Suprapubic skin (tissue), 4 donors: ENCODE measurements at regions not wholly inside any gene's neighbourhood (a gene's known extent, or its start where the extent isn't known, plus 50 kb on each side); places are given as distances from the start of the nearest gene placed in this dataset.

ENCODE experiments used
- DNase-seq, 2 donors: peaks; one replicate each; pipeline ENCODE4 v3.0.0-alpha.2; 2019; ENCODE audit warnings: low spot score in 2 of 2
- H3K27ac ChIP-seq: fragments of 200-600 bp; sonication (generic); one replicate; pipeline ENCODE4 v1.5.1; 2019
- H3K27me3 ChIP-seq: fragments of 200-600 bp; sonication (generic); one replicate; pipeline ENCODE4 v1.5.1; 2019
- H3K36me3 ChIP-seq: fragments of 200-600 bp; sonication (generic); one replicate; pipeline ENCODE4 v1.5.1; 2019
- H3K4me1 ChIP-seq: fragments of 200-600 bp; sonication (generic); one replicate; pipeline ENCODE4 v1.5.1; 2019
- H3K4me3 ChIP-seq: fragments of 200-600 bp; sonication (generic); one replicate; pipeline ENCODE4 v1.5.1; 2019; ENCODE audit warnings: mild to moderate bottlenecking
- H3K9me3 ChIP-seq: fragments of 200-600 bp; sonication (generic); one replicate; pipeline ENCODE4 v1.5.1; 2019
- EP300 ChIP-seq: sonication (generic); formaldehyde crosslinking; IDR thresholded peaks from one replicate; pipeline ENCODE4 v1.6.1; 2017; ENCODE audit warnings: antibody characterized with exemption
- POLR2A ChIP-seq, 2 donors: fragments of 450-650 bp; IDR thresholded peaks; one replicate each; pipeline ENCODE4 v1.6.1; 2017; ENCODE audit warnings: antibody characterized with exemption in 2 of 2, mild to moderate bottlenecking in 2 of 2, moderate library complexity in 2 of 2
- POLR2AphosphoS5 ChIP-seq, 3 donors: sonication (generic); formaldehyde crosslinking; IDR thresholded peaks; one replicate each; pipeline ENCODE4 v1.6.1; 2017; ENCODE audit warnings: antibody characterized with exemption in 3 of 3
- WGBS: methylation state at CpG from one replicate; pipeline ENCODE4 v1.1.5; 2018; 5-methylcytosine and 5-hydroxymethylcytosine counted together
- TF ChIP-seq, protein P1 (sequence below), 2 donors: fragments of 200-600 bp in 1 of 2; fragments of 450-650 bp in 1 of 2; sonication (generic) in 1 of 2; IDR thresholded peaks; one replicate each; pipeline ENCODE4 v1.5.1; 2016 to 2019; ENCODE audit warnings: antibody characterized with exemption in 2 of 2, mild to moderate bottlenecking in 1 of 2, moderate library complexity in 1 of 2

GRCh38 chr7:25951414-25952260, 200.4 kb upstream of the NFE2L3 start:
- Histone ChIP-seq H3K27me3 (no peaks in the 10 kb centered on the region), H3K27ac (peak overlapping the region; percentile 87), H3K9me3 (no peaks in the 10 kb centered on the region), H3K4me3 (peak overlapping the region; percentile 87), H3K4me1 (peaks cover 33% of the 10 kb centered on the region), H3K36me3 (no peaks in the 10 kb centered on the region)
- DNase-seq, result peak; percentile 77 to 80
- TF ChIP-seq, protein P1, sequence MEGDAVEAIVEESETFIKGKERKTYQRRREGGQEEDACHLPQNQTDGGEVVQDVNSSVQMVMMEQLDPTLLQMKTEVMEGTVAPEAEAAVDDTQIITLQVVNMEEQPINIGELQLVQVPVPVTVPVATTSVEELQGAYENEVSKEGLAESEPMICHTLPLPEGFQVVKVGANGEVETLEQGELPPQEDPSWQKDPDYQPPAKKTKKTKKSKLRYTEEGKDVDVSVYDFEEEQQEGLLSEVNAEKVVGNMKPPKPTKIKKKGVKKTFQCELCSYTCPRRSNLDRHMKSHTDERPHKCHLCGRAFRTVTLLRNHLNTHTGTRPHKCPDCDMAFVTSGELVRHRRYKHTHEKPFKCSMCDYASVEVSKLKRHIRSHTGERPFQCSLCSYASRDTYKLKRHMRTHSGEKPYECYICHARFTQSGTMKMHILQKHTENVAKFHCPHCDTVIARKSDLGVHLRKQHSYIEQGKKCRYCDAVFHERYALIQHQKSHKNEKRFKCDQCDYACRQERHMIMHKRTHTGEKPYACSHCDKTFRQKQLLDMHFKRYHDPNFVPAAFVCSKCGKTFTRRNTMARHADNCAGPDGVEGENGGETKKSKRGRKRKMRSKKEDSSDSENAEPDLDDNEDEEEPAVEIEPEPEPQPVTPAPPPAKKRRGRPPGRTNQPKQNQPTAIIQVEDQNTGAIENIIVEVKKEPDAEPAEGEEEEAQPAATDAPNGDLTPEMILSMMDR (IDR thresholded peaks at IDR 0.05), result peak in 1 of 2 donors; percentile 2
- TF ChIP-seq POLR2A (IDR thresholded peaks at IDR 0.05) (peak in 1 of 2 donors; percentile 13), POLR2AphosphoS5 (IDR thresholded peaks at IDR 0.05) (peak in 1 of 3 donors; percentile 14), EP300 (no peak)
- WGBS, result 9% methylated on average over 31 of the region's 46 CpGs

DNA sequence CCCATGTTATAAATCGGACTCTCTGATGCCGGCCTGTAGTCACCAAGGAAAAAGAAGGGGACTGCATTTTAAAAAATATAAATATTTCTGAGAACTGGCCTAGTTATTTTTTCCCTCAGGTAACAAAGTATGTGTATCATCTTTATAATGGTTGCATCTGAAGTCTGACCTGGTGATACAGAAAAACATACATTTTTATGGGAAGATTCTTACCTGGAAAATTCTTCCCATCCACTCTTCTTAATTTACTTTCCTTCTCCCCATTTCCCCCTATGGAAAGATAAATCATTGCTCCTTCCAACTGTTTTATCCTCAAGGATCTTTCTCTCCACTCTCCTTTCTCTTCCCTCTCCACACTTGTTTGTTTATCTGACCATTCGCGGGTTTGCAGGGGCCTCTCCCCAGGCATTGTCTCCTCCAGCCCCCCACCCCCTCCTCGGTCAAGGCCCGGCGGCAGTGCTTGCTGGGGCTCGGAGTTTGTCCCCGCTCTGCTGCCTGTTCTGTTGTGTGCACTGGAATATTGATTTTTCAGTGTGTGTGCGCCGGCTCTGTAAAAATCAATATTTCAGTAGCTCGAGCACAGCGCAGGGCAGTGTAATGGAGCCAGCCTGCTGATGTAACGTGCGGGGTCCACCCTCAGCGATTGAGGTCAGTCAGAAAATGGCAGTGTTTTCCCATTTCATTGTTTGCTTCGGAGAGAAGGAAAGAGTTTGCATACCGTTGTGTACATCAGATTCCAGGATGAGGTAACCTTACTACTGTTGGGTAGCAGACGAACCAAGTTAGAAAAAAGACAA, 199.5 kb upstream of the NFE2L3 start:
- 77% methylated on average over 19 of the region's 19 CpGs for WGBS
- Histone ChIP-seq H3K36me3 (no peaks in the 10 kb centered on the region), H3K4me1 (peaks cover 33% of the 10 kb centered on the region), H3K9me3 (no peaks in the 10 kb centered on the region), H3K27ac (no peak overlapping the region), H3K4me3 (peak overlapping the region; percentile 87), H3K27me3 (no peaks in the 10 kb centered on the region)
- TF ChIP-seq, protein P1 (IDR thresholded peaks at IDR 0.05), result no peak
- TF ChIP-seq EP300, result no peak
- TF ChIP-seq POLR2A (IDR thresholded peaks at IDR 0.05), result no peak
- no peak for TF ChIP-seq POLR2AphosphoS5 (IDR thresholded peaks at IDR 0.05)
- DNase-seq, result no peak

DNA sequence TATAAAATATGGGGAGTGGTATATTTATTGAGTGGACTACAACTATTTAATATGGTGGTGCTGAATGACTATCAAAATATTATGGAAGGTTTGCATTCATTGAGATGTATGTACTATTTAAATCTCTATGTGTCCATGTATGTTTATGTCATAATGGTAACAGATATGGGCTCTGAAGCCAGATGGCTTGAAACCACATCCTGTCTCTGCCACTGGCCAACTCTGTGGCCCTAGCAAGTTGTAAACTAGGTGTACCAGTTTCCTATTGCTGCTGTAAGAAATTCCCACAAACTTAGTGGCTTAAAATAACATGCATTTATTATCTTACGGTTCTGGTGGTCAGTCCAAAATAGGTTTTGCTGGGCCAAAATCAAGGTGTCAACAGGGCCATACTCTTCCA, 198.1 kb upstream of the NFE2L3 start:
- H3K4me3 ChIP-seq, result no peak overlapping the region
- DNase-seq, result no peak
- H3K4me1 ChIP-seq, result peaks cover 28% of the 10 kb centered on the region
- TF ChIP-seq POLR2AphosphoS5 (IDR thresholded peaks at IDR 0.05) (no peak), POLR2A (IDR thresholded peaks at IDR 0.05) (no peak), EP300 (no peak)
- TF ChIP-seq, protein P1 (IDR thresholded peaks at IDR 0.05), result no peak
- no peaks in the 10 kb centered on the region for H3K9me3 ChIP-seq
- H3K27ac ChIP-seq, result no peak overlapping the region
- no peaks in the 10 kb centered on the region for H3K27me3 ChIP-seq
- WGBS, result 100% methylated on average over 1 of the region's 1 CpG
- no peaks in the 10 kb centered on the region for H3K36me3 ChIP-seq

DNA sequence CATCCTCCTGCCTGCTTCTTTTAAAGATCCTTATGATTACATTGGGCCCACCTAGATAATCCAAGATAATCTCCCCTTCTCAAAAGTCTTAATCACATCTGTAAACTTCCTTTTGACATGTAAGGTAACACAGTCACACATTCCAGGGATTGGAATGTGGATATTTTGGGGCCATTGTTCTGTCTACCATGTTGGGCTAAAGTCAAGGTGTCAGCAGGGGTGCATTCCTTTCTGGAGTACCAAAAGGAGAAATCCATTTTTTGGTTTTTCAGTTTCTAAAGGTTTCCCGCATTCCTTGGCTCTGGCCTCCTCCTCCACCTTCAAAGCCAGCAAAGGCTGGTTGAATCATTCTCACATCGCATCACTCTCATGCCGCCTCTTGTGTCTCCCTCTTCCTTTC, 197.6 kb upstream of the NFE2L3 start:
- H3K4me3 ChIP-seq, result no peak overlapping the region
- TF ChIP-seq EP300 (no peak), POLR2A (IDR thresholded peaks at IDR 0.05) (no peak), POLR2AphosphoS5 (IDR thresholded peaks at IDR 0.05) (no peak)
- TF ChIP-seq, protein P1 (IDR thresholded peaks at IDR 0.05), result no peak
- H3K27me3 ChIP-seq, result no peaks in the 10 kb centered on the region
- H3K9me3 ChIP-seq, result no peaks in the 10 kb centered on the region
- 96% methylated on average over 3 of the region's 3 CpGs for WGBS
- H3K4me1 ChIP-seq, result peaks cover 23% of the 10 kb centered on the region
- no peak for DNase-seq
- H3K36me3 ChIP-seq, result no peaks in the 10 kb centered on the region
- H3K27ac ChIP-seq, result no peak overlapping the region
